GM21717 (cell line): ENCODE measurements at regions not wholly inside any gene's neighbourhood (a gene's known extent, or its start where the extent isn't known, plus 50 kb on each side); places are given as distances from the start of the nearest gene placed in this dataset.

Experiments used
- ATAC-seq: cut with Tn5 transposase; IDR thresholded peaks from one replicate; pipeline ENCODE4 v1.9.1; 2021; ENCODE audit warnings: mild to moderate bottlenecking, moderate library complexity; ENCODE audit not compliant: unreplicated experiment

- no peak for ATAC-seq
Observed at GRCh38 chr22:34866081-34866480, 199.9 kb upstream of the ISX start.

GRCh38 chr22:34866495-34867131, 199.3 kb upstream of the ISX start:
- no peak for ATAC-seq

DNA sequence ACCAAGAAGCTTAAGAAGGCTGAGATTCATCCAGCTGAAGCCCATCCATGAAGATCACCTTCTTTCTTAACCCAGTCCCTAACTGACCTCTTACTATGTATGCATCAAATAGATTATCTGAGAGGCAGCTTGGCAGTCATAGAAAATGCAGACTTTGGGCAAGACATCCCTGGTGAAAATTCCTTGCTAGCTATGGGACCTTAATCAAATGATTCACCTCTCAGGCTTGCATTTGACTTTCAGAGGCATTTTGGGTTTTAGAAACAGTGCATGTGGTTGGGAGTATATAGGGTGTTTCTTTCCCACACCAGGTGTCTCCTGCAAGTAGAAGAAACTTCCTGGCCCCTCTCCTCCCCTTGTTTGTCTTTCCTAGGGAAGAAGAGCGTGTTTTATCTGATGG, 188.5 kb upstream of the ISX start:
- no peak for ATAC-seq

GRCh38 chr22:34878171-34878570, 187.8 kb upstream of the ISX start:
- no peak for ATAC-seq

GRCh38 chr22:34879001-34879400, 187.0 kb upstream of the ISX start:
- no peak for ATAC-seq

DNA sequence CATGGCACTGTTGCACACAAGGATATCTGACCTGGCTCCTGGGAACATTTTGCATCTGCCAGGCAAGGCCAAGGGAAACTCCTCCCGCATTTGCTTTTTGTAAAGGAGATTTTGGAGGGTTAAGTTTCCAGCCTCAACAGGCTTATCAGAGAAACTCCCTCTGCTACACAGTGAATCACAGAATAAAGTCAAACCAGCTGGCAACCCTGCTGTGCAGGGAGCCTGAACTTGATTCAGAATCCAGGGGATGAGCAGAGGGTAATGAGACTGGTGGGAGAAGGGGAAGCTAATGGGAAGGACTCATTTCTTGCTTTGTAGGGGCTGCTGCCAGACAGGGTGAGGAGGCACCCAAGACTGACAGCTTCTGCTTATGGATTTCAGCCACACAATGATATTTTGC, 185.3 kb upstream of the ISX start:
- ATAC-seq, result no peak

GRCh38 chr22:34881453-34881852, 184.5 kb upstream of the ISX start:
- no peak for ATAC-seq

GRCh38 chr22:34885852-34886251, 180.1 kb upstream of the ISX start:
- ATAC-seq, result no peak

GRCh38 chr22:34886391-34886790, 179.6 kb upstream of the ISX start:
- no peak for ATAC-seq

DNA sequence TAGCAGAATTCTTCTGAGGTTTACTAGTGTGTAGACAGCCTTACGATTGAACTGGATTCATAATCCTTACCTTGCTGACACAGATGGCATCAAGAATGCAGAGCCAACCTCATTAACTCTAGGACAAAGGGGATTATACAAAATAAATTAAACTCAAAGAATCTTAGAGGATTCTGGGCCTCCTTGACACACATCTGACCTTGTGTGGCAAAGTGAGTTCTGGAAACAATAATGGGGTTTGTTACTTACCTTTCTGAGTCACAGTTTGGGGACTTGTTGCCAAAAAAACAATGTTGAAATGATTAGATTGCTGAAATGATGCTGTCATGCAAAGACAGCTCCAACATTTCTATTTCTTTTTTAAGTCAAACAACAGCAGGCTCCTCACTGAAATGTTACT, 179.1 kb upstream of the ISX start:
- no peak for ATAC-seq

- ATAC-seq, result no peak
Observed at GRCh38 chr22:34897126-34897525, 168.8 kb upstream of the ISX start.

DNA sequence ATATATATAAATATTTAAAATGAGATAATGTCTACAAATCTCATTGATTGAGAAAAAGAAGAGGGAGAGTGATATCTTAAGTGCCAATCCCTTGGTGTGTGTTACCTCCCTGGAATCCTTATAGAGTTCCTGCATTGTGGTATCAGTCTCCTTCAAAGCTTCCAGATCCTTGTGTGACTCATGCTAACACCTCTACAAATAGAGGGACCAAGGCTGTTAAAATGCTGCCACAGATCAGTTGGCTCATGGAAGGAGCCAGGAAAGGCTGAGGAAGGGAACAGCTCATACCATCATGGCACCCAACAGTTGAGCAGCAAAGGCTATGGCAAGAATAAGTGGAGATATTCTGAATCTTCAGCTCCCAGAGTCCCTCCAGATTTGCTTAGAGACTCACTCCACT, 163.6 kb upstream of the ISX start:
- no peak for ATAC-seq

DNA sequence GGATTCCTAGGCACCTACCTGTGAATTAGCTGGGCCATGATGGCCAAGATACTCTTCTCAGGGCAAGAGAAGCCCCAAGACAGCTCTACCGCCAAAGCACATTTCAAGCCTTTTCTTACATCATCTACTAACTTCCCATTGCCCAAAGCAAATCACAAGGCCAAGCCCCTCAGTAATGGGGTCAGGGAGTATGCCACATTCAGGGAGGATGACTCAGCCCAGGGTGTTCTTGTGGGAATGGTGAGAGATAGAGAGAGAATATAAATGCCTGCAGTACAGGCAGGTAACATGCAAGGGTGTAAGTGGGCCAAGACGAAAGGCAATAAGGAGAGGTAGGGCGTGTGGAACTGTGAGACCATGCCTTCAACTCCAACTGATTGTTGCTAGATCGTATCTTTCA, 162.5 kb upstream of the ISX start:
- no peak for ATAC-seq

DNA sequence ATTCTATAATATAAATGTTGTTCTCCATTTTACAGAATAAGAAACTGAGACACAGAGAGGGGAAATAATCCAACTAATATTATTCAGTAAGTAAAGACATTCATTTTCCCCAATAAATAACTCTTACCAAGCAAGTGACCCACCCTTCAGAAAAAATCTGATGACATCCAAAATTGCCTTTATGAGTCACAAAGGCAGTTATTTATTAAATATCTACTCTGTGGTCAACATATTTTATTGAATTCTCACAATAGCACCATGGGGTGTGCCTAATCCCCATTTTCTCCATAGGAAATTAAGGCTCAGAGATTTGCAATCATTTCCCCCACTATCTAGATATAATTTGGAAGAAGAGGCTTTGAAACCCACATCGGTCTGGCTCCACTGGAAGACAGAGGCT, 161.5 kb upstream of the ISX start:
- ATAC-seq, result no peak

GRCh38 chr22:34913826-34914225, 152.1 kb upstream of the ISX start:
- no peak for ATAC-seq

DNA sequence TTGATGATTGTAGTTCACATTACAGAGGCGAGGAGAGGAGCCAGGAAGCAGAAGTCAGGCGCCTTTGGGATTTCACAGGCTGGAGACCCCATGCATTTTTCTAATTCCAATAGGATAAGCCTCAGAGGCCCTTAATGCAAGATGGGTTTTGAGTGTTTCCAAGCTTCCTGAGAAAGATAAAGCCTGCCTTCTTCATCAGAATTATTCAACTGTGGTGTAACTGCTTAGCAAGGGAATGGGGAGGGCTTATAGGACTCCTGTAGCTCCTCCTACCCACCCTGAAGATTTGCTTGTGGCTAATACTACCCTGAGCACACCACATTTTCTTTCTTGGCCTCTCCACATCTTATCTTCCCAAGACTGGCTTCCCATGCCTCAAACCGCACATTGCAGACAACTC, 151.1 kb upstream of the ISX start:
- no peak for ATAC-seq

DNA sequence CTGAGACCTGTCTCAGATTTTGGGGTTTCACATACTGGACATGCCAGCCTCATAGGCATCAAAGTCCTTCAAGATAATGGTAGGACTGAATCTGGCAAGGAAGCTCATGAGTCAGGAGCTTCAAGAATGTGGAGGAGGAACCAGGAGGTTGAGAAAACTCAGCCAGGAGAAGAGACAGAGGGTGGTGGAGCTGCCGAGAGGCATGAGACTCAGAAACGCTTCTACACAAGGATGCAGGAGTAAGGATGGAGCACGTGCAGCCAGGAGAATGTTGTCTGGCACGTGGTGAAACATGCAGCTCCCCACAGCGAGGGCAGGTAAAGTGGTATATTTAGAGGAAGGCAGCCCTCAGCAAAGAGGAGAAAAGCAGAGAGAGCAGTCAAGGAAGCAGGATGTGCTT, 148.7 kb upstream of the ISX start:
- no peak for ATAC-seq

DNA sequence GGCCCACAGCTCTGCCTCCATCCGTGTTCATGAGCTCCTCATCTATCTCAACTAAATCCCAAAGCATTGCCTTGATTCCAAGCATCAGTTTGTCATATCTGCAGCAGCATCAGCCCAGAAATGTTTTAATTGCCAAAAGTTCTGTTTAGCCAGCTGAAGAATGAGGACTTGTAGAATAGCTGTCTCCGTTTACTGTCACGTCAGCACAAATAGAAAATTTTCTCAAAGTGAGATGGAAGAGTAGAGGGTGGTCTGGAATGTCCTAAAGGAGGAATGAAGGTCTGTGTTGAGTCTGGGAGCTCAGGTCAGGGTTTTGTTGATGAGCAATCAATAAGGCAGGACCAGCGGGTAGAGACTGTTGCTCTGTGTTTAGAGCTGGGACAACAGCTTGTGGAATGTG, 134.9 kb upstream of the ISX start:
- ATAC-seq, result no peak

- no peak for ATAC-seq
Observed at GRCh38 chr22:34934261-34934660, 131.7 kb upstream of the ISX start.

DNA sequence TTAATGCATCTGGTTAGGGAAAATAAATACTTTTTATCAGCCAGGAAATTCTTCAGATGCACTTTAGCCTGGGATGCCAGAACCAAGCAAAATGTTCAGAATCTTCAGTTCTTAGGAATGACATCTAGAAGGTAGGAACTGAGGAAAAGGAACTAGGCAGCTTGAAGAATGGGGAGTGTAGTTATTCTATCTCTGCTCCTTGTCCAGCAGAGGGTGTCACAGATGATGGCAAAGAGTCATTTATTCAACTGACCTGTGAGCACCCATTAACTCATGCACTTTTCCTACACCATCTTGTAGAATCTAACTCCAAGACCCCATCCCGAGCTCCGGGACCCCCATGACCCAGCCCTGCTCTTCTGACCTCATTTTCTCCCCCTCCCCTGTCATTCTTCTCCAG, 122.1 kb upstream of the ISX start:
- no peak for ATAC-seq

- ATAC-seq, result no peak
Observed at GRCh38 chr22:34946339-34946985, 119.5 kb upstream of the ISX start.

- ATAC-seq, result no peak
Observed at GRCh38 chr22:34950489-34950888, 115.5 kb upstream of the ISX start.

DNA sequence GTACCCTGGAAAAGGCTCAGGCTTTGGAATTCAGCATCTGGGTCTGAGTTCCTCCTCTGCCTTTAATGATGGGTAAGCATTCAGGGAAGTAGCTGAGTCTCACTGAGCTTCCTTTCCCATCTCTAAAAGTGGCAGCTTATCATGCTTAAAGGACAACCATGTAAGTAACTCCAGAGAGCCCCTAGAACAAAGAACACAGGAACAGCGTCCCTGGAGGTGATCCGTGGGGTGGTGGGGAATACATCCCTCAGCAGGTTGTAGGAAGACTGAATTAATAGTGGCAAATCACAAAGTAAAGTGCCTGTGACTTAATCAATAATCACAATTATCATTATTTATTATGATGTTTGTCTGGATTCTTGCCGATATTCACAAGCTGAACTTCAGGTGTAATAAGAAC, 114.7 kb upstream of the ISX start:
- ATAC-seq, result no peak
